GM12875 (cell line): ENCODE measurements at regions not wholly inside any gene's neighbourhood (a gene's known extent, or its start where the extent isn't known, plus 50 kb on each side); places are given as distances from the start of the nearest gene placed in this dataset.

ENCODE experiments used
- H3K4me3 ChIP-seq: one replicate; pipeline ENCODE4 v1.5.1; 2011; ENCODE audit warnings: low read depth, low read length, control low read depth
- TF ChIP-seq, protein P1 (sequence below): IDR thresholded peaks from 2 replicates; pipeline ENCODE4 v1.5.1; 2011; ENCODE audit warnings: low read depth, mild to moderate bottlenecking, control low read depth, inconsistent platforms, low read length, moderate library complexity, borderline replicate concordance; ENCODE audit not compliant: insufficient read depth

DNA sequence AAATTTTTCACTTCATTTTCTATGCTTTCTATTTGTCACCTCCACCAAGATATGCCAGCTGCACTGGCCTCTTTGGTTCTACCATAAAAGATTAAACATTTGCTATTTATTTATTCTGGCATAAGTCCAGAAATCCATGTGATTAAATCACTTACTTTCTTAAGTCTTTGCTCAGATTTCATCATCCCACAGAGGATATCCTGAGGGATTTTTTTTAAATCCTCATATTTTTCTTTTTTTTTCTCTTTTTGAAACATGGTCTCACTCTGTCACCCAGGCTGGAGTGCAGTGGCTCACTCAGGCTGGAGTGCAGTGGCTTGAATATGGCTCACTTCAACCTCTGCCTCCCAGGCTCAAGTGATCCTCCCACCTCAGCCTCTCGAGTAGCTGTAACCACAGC, 645.4 kb upstream of the ATXN7L3B start:
- TF ChIP-seq, protein P1, sequence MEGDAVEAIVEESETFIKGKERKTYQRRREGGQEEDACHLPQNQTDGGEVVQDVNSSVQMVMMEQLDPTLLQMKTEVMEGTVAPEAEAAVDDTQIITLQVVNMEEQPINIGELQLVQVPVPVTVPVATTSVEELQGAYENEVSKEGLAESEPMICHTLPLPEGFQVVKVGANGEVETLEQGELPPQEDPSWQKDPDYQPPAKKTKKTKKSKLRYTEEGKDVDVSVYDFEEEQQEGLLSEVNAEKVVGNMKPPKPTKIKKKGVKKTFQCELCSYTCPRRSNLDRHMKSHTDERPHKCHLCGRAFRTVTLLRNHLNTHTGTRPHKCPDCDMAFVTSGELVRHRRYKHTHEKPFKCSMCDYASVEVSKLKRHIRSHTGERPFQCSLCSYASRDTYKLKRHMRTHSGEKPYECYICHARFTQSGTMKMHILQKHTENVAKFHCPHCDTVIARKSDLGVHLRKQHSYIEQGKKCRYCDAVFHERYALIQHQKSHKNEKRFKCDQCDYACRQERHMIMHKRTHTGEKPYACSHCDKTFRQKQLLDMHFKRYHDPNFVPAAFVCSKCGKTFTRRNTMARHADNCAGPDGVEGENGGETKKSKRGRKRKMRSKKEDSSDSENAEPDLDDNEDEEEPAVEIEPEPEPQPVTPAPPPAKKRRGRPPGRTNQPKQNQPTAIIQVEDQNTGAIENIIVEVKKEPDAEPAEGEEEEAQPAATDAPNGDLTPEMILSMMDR, result no peak
- no peak overlapping the region for H3K4me3 ChIP-seq

DNA sequence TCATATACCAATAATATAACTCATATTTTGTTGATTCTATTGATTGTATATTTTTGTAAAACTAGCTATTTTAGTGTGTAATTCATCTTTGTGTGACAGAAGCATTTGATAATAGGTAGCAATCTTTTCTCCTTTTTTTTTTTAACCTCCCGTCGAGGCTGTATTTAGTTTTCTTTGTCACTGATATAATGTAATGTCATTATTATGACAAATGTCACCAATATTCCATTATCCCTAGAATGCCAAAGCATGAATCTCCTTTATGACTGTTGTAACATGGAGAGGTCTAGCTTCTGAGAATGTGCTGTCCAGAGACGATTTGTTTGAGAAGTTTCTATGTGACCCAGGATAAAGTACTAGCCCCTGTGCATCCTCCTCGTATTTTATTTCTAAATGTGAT, 639.0 kb upstream of the ATXN7L3B start:
- TF ChIP-seq, protein P1, result no peak
- H3K4me3 ChIP-seq, result no peak overlapping the region

DNA sequence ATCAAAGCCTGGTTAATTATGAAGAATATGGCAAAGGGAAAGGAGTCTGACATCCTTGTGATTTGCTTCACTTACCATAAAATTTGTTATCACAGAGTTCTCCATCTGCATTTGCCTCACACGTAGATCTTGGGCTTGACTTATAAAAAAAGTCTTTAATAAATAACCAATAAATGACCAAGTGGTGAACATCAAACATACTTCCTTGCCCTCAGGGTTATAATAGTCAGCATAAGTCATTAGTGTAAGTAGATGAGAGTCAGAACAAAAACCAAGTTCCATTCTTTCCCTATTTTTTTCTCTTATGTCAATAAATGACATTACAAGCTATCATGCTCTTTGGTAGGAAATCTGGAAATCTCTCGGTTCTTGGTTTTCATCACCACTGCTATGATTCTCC, 635.4 kb upstream of the ATXN7L3B start:
- TF ChIP-seq, protein P1, result no peak
- H3K4me3 ChIP-seq, result no peak overlapping the region

DNA sequence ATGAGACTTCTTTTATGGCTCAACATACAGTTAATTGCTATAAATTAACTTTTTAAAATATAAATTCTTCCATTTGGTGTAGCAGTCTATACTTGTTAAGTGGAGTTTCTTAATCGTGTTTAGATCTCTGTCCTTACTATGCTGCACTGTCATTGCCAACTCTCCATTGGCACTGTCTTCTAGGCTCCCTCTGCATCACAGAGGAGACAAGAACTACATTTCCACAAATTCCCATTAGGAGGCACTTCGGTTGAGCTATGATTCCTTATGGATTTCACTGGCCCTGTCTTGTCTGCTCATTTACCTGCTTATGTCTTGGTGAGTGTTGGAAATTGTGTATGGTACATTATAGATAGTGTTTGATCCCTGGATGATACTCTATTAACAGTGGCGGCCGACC, 630.9 kb upstream of the ATXN7L3B start:
- H3K4me3 ChIP-seq, result no peak overlapping the region
- TF ChIP-seq, protein P1, result no peak

DNA sequence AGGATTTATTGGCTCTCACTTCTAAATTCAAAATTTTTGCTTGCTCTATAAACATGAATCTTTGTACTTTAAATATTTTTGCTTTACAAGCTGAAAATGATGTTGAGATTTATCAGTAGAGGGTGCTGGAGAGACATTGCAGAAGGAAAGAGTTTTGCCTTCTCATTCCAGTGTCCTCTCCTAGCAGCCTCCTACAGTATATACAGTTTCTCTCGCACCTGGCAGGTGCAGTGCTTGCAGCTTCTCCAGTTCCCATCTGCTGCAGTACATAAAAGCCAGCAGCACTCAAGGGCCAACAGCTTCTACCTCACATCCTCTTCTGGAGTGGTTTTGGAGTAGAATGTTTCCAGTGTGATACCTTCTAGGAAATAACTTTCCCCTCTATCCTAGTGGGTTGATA, 601.8 kb upstream of the ATXN7L3B start:
- no peak overlapping the region for H3K4me3 ChIP-seq

DNA sequence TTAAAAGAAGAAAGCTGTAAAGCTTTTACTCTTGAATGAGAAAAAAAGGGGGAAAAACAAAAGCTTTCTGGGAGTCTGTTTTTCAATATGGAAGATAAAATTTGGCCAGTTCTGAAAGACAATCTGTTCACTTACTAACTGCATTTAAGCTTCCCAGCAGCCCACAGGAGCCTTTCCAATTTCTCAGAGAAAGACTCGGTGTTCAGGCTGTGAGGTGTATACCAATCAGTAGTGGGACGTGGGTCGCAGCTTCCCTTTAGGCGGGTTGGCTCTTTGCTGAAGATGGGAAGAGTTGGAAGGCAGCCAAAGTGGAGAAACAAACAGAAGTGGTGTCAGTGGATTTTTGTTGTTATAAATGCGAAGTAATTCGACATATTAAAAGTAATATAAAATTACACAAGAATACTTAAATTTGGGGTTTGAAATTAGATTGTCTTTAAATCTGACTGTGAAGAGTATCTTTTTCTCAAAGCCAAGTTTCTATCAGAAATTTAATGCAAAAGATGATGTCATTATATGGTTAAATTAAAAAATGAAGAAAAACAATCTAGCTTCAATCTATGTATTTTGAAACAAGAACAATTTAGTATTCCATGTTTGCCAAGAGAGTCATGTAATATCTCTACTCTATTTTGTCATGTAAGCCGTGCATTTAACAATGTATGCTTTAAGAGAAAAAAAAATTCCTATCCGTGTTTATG, 590.2 kb upstream of the ATXN7L3B start:
- TF ChIP-seq, protein P1, result no peak
- no peak overlapping the region for H3K4me3 ChIP-seq

More for the DNA sequence above, 601.8 kb upstream of the ATXN7L3B start:
- TF ChIP-seq, protein P1, result no peak

DNA sequence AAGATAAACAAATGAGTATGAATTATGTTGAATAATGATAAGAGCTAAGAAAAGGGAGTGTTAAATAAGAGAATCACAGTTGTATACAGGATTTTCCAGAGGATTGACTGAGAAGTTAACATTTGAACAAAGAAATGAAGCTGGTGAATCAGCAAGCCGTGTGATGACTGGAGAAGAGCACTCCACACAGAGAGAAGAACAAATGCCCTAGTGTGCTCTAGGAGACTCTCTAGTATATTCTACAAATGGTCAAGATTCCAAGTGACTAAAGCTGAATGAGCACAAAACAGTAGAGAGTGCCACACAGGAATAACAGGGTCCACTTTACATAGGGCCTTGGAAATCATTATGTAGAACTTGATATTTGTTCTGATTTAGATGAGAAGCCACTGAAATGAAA, 587.1 kb upstream of the ATXN7L3B start:
- TF ChIP-seq, protein P1, result no peak
- no peak overlapping the region for H3K4me3 ChIP-seq
